ENCODE measurements at regions not wholly inside any gene's neighbourhood (a gene's known extent, or its start where the extent isn't known, plus 50 kb on each side); places are given as distances from the start of the nearest gene placed in this dataset.

GRCh38 chr6:22828179-22829062, 259.1 kb downstream of the HDGFL1 start:
- intact Hi-C loops (cut with DNase I) = no loop called here

GRCh38 chr6:22829070-22829469, 259.7 kb downstream of the HDGFL1 start:
- Histone ChIP-seq H3K36me3 (no peaks in the 10 kb centered on the region), H3K4me3 (no peak overlapping the region), H3K9me3 (no peaks in the 10 kb centered on the region), H3K27ac (peak overlapping the region in 1 of 4 donors; percentile 77), H3K27me3 (no peaks in the 10 kb centered on the region), H3K4me1 (peaks cover 0 to 16% (median 12%) of the 10 kb centered on the region in 4 donors)
- DNase-seq = no peak
- TF ChIP-seq CTCF (IDR thresholded peaks at IDR 0.05) = no peak
- no peak for TF ChIP-seq POLR2AphosphoS5 (IDR thresholded peaks at IDR 0.05)
- TF ChIP-seq POLR2A (IDR thresholded peaks at IDR 0.05) = no peak
- no peak for TF ChIP-seq EP300 (IDR thresholded peaks at IDR 0.05)
- intact Hi-C loops (cut with DNase I) = no loop called here

More at GRCh38 chr6:22828179-22829062, 259.1 kb downstream of the HDGFL1 start:
- Histone ChIP-seq H3K27ac (peak overlapping the region in 2 of 4 donors; percentile 46 to 77), H3K36me3 (no peaks in the 10 kb centered on the region), H3K27me3 (no peaks in the 10 kb centered on the region), H3K9me3 (no peaks in the 10 kb centered on the region), H3K4me1 (peaks cover 0 to 16% (median 12%) of the 10 kb centered on the region in 4 donors), H3K4me3 (no peak overlapping the region)
- TF ChIP-seq POLR2A (IDR thresholded peaks at IDR 0.05) = no peak
- TF ChIP-seq EP300 (IDR thresholded peaks at IDR 0.05) = no peak
- TF ChIP-seq POLR2AphosphoS5 (IDR thresholded peaks at IDR 0.05) = peak in 1 of 4 donors; percentile 39
- peak in 3 of 4 experiments; percentile 39 to 48 (median 46) for TF ChIP-seq CTCF (IDR thresholded peaks at IDR 0.05)
- DNase-seq = no peak
- 37 to 56% methylated on average over 13 of the region's 13 CpGs for WGBS, 2 donors

- no peaks in the 10 kb centered on the region for H3K9me3 ChIP-seq
These were observed 261.1 kb downstream of the HDGFL1 start for GRCh38 chr6:22830463-22830862.

GRCh38 chr6:22833191-22833590, 263.8 kb downstream of the HDGFL1 start:
- H3K4me3 ChIP-seq = no peak overlapping the region
- WGBS, 2 donors = 58 to 70% methylated on average over 3 of the region's 3 CpGs
- no peak overlapping the region for H3K27ac ChIP-seq
- no peak for TF ChIP-seq POLR2A (IDR thresholded peaks at IDR 0.05)
- no peak for TF ChIP-seq EP300 (IDR thresholded peaks at IDR 0.05)
- TF ChIP-seq CTCF (IDR thresholded peaks at IDR 0.05) = no peak
- no peak for TF ChIP-seq POLR2AphosphoS5 (IDR thresholded peaks at IDR 0.05)
- DNase-seq = no peak
- peaks cover 0 to 6% (median 5%) of the 10 kb centered on the region in 4 donors for H3K4me1 ChIP-seq
- no peaks in the 10 kb centered on the region for H3K27me3 ChIP-seq
- H3K36me3 ChIP-seq = no peaks in the 10 kb centered on the region
- intact Hi-C loops (cut with DNase I) = no loop called here
- peaks cover 0 to under 1% (median 0%) of the 10 kb centered on the region in 4 donors for H3K9me3 ChIP-seq

More at GRCh38 chr6:22830463-22830862, 261.1 kb downstream of the HDGFL1 start:
- DNase-seq = no peak
- Histone ChIP-seq H3K27ac (no peak overlapping the region), H3K4me1 (peaks cover 0 to 16% (median 12%) of the 10 kb centered on the region in 4 donors), H3K36me3 (no peaks in the 10 kb centered on the region), H3K4me3 (no peak overlapping the region), H3K27me3 (no peaks in the 10 kb centered on the region)
- intact Hi-C loops (cut with DNase I) = no loop called here
- 60 to 83% methylated on average over 3 of the region's 3 CpGs for WGBS, 2 donors
- TF ChIP-seq EP300 (IDR thresholded peaks at IDR 0.05) (no peak), POLR2AphosphoS5 (IDR thresholded peaks at IDR 0.05) (no peak), CTCF (IDR thresholded peaks at IDR 0.05) (no peak), POLR2A (IDR thresholded peaks at IDR 0.05) (no peak)

All from sigmoid colon (tissue), 6 donors.